GM12878 (cell line): ENCODE measurements at regions not wholly inside any gene's neighbourhood (a gene's known extent, or its start where the extent isn't known, plus 50 kb on each side); places are given as distances from the start of the nearest gene placed in this dataset.

ENCODE experiments used
- ATAC-seq: fragments of 200-7000 bp; cut with Tn5 transposase; 3 replicates; pipeline ENCODE4 v1.9.1; 2020; ENCODE audit warnings: mild to moderate bottlenecking, moderate library complexity
- BruUV-seq: library from RNA; stranded (reverse); fragments of 400-500 nt; replicated peaks from 2 replicates; lab custom pipeline; 2021; lab: Mats Ljungman, UMichigan
- CTCF ChIA-PET: fragments of 300-600 bp; sonication (Branson Sonifier 250); formaldehyde crosslinking; extraction: SDS; loops from one replicate; lab custom pipeline; 2021; ENCODE audit warnings: inconsistent platforms; lab: Yijun Ruan, JAX
- POLR2A ChIA-PET: fragments of 350-600 bp; formaldehyde crosslinking; extraction: SDS; loops from one replicate; lab custom pipeline; 2021; ENCODE audit warnings: inconsistent platforms; lab: Charles Lee
- RAD21 ChIA-PET: fragments of 300-600 bp; sonication (Branson Sonifier 250); formaldehyde crosslinking; loops from one replicate; lab custom pipeline; 2023; ENCODE audit warnings: antibody characterized with exemption; ENCODE audit not compliant: unreplicated experiment; lab: Charles Lee
- SMC1A ChIA-PET: fragments of 300-600 bp; sonication (Branson Sonifier 250); formaldehyde crosslinking; loops from one replicate; lab custom pipeline; 2023; ENCODE audit not compliant: unreplicated experiment, uncharacterized antibody; lab: Charles Lee
- DNase-seq: peaks from one replicate; pipeline ENCODE4 v3.0.0-alpha.2; 2011; ENCODE audit warnings: low read depth, low spot score
- FAIRE-seq: peaks from 3 replicates; lab custom pipeline; 2011; peaks lifted over from hg19 to GRCh38; lab: Jason Lieb, UNC
- H2AFZ ChIP-seq: 2 replicates; pipeline ENCODE4 v1.6.0; 2011; ENCODE audit warnings: low read depth, low read length, control low read depth; ENCODE audit not compliant: control insufficient read depth
- H3K27ac ChIP-seq: 2 replicates; pipeline ENCODE4 v1.5.1; 2011; ENCODE audit warnings: control low read depth; ENCODE audit not compliant: control insufficient read depth, insufficient read depth
- H3K27me3 ChIP-seq, 2 experiments: replicated peaks in 1 of 2; 2 replicates each; pipeline versions ENCODE4 v1.6.0 to v1.6.1; 2011; ENCODE audit warnings: low read length in 1 of 2; ENCODE audit not compliant: control insufficient read depth in 2 of 2, insufficient read depth in 2 of 2
- H3K36me3 ChIP-seq, 2 experiments: 2 replicates each; pipeline ENCODE4 v1.5.1; 2011; ENCODE audit warnings: low read length in 1 of 2; ENCODE audit not compliant: control insufficient read depth in 2 of 2, insufficient read depth in 2 of 2
- H3K4me1 ChIP-seq: 2 replicates; pipeline ENCODE4 v1.6.1; 2011; ENCODE audit warnings: mild to moderate bottlenecking, low read length, moderate library complexity, mixed read lengths; ENCODE audit not compliant: control insufficient read depth, insufficient read depth
- H3K4me2 ChIP-seq: 2 replicates; pipeline ENCODE4 v1.6.0; 2011; ENCODE audit warnings: control low read depth; ENCODE audit not compliant: control insufficient read depth, insufficient read depth
- H3K4me3 ChIP-seq: fragments of 200-600 bp; sonication (generic); 2 replicates; pipeline ENCODE4 v1.5.1; 2016
- H3K79me2 ChIP-seq: 2 replicates; pipeline ENCODE4 v1.6.0; 2011; ENCODE audit warnings: low read length; ENCODE audit not compliant: control insufficient read depth, insufficient read depth
- H3K9ac ChIP-seq: 2 replicates; pipeline ENCODE4 v1.8.0; 2011; ENCODE audit warnings: low read length, control low read depth, mixed read lengths; ENCODE audit not compliant: control insufficient read depth, insufficient read depth
- H3K9me3 ChIP-seq: replicated peaks from 3 replicates; pipeline ENCODE4 v1.5.1; 2011; ENCODE audit warnings: mild to moderate bottlenecking, low read length; ENCODE audit not compliant: control insufficient read depth, insufficient read depth
- H4K20me1 ChIP-seq: 2 replicates; pipeline ENCODE4 v1.6.0; 2011; ENCODE audit not compliant: control insufficient read depth, insufficient read depth
- CEBPB ChIP-seq, 2 experiments: fragments of 150-350 bp in 1 of 2; IDR thresholded peaks; 2 replicates each; pipeline ENCODE4 v1.6.1; 2012 to 2014; ENCODE audit warnings: low read depth in 2 of 2, low read length in 2 of 2, borderline replicate concordance in 1 of 2, inconsistent platforms in 1 of 2
- CEBPZ ChIP-seq: fragments of 150-350 bp; IDR thresholded peaks from 2 replicates; pipeline ENCODE4 v1.6.1; 2016; ENCODE audit warnings: low read depth, low read length
- KDM1A ChIP-seq: fragments of 200-600 bp; sonication (generic); IDR thresholded peaks from 2 replicates; pipeline ENCODE4 v1.6.1; 2016; ENCODE audit warnings: borderline replicate concordance
- MEF2B ChIP-seq: fragments of 450-650 bp; IDR thresholded peaks from 2 replicates; pipeline ENCODE4 v1.6.1; 2018; ENCODE audit warnings: mild to moderate bottlenecking, moderate library complexity; ENCODE audit not compliant: partially characterized antibody, poor library complexity, severe bottlenecking
- PBX3 ChIP-seq: IDR thresholded peaks from 2 replicates; pipeline ENCODE4 v1.6.1; 2011; ENCODE audit warnings: mild to moderate bottlenecking, low read depth, low read length, moderate library complexity; ENCODE audit not compliant: insufficient replicate concordance
- SREBF2 ChIP-seq: IDR thresholded peaks from 2 replicates; pipeline ENCODE4 v1.6.1; 2012; ENCODE audit warnings: mild to moderate bottlenecking, low read length
- WGBS: methylation state at CpG from one replicate; pipeline ENCODE4 v1.1.6; 2016; ENCODE audit warnings: low lambda C conversion rate; ENCODE audit not compliant: insufficient replicate concordance, insufficient coverage; ENCODE audit errors: missing lambda C conversion rate; 5-methylcytosine and 5-hydroxymethylcytosine counted together
- in situ Hi-C: fragments of 300-500 bp; cut with MboI; formaldehyde crosslinking; loops from 9 replicates; pipeline ENCODE4 v1.14.3; 2018; ENCODE audit warnings: mixed read lengths
- intact Hi-C: fragments of 100-400 bp; cut with micrococcal nuclease; formaldehyde crosslinking; loops from one replicate; pipeline ENCODE4 v1.14.2; 2022; ENCODE audit not compliant: unreplicated experiment

- no peak for DNase-seq
- Histone ChIP-seq H3K27me3 (no peaks in the 10 kb centered on the region), H3K36me3 (no peaks in the 10 kb centered on the region), H3K4me3 (no peak overlapping the region), H2AFZ (no peak overlapping the region), H3K4me2 (no peak overlapping the region), H3K9ac (no peak overlapping the region), H4K20me1 (no peaks in the 10 kb centered on the region)
- ChIA-PET RAD21 (no interaction called here), POLR2A (no interaction called here), SMC1A (no interaction called here), CTCF (no interaction called here)
- intact Hi-C loops = no loop called here
- BruUV-seq = no TSS peak
- TF ChIP-seq PBX3 (no peak), CEBPZ (no peak), CEBPB (IDR thresholded peaks at IDR 0.05; ENCODE audit: borderline replicate concordance in 1 of 2, low read depth in 2 of 2, low read length in 2 of 2) (no peak), MEF2B (no peak), SREBF2 (no peak), KDM1A (no peak)
- TF ChIP-seq, all 136 proteins: peak for 0
- no peaks in the 10 kb centered on the region; the same call in 2 of the 3 replicates for H3K9me3 ChIP-seq
- H3K79me2 ChIP-seq = no peaks in the 10 kb centered on the region
- H3K27ac ChIP-seq = no peak overlapping the region
- FAIRE-seq (no peak), ATAC-seq (no peak)
- no peaks in the 10 kb centered on the region for H3K4me1 ChIP-seq
- in situ Hi-C loops = no loop called here
- WGBS = 16% methylated on average over 3 of the region's 3 CpGs
Measured at GRCh38 chr7:69336976-69337375, 261.3 kb upstream of the AUTS2 start.
